K562 (cell line): ENCODE measurements at regions not wholly inside any gene's neighbourhood (a gene's known extent, or its start where the extent isn't known, plus 50 kb on each side); places are given as distances from the start of the nearest gene placed in this dataset.

ENCODE experiments used
- ARNT ChIP-seq, 2 experiments: fragments of 450-650 bp; IDR thresholded peaks; 2 replicates each; pipeline ENCODE4 v1.6.1; 2016; ENCODE audit warnings: mild to moderate bottlenecking in 1 of 2
- CAMTA2 ChIP-seq: fragments of 250-450 bp; sonication (Bioruptor Pico); conservative IDR thresholded peaks from 2 replicates; pipeline ENCODE4 v1.5.1; 2022
- CREM ChIP-seq: IDR thresholded peaks from 2 replicates; pipeline ENCODE4 v1.6.1; 2014; ENCODE audit warnings: antibody characterized with exemption, low read depth
- EGR1 ChIP-seq: fragments of 450-650 bp; conservative IDR thresholded peaks from 2 replicates; pipeline ENCODE4 v1.6.1; 2017; ENCODE audit warnings: mild to moderate bottlenecking
- HDAC6 ChIP-seq: IDR thresholded peaks from 2 replicates; pipeline ENCODE4 v1.6.1; 2012; ENCODE audit warnings: low read depth, mild to moderate bottlenecking, control low read depth, inconsistent platforms, low read length, moderate library complexity
- MECOM ChIP-seq: fragments of 250-450 bp; sonication (Bioruptor Pico); IDR thresholded peaks from 2 replicates; pipeline ENCODE4 v1.8.0; 2022; ENCODE audit warnings: inconsistent platforms
- MXI1 ChIP-seq: IDR thresholded peaks from 2 replicates; pipeline ENCODE4 v1.6.1; 2011; ENCODE audit warnings: low read depth, mild to moderate bottlenecking, improper control_type of control experiment, low read length
- PHB2 ChIP-seq: fragments of 450-650 bp; IDR thresholded peaks from 2 replicates; pipeline ENCODE4 v1.6.1; 2017; ENCODE audit warnings: low read depth
- RAD21 ChIP-seq, 2 experiments: fragments of 250-450 bp in 1 of 2; fragments of 450-650 bp in 1 of 2; sonication (Bioruptor Pico) in 1 of 2; formaldehyde crosslinking in 1 of 2; IDR thresholded peaks in 1 of 2; conservative IDR thresholded peaks in 1 of 2; 2 replicates each; pipeline versions ENCODE4 v1.4.0 to v1.8.0; 2020 to 2022; ENCODE audit warnings: mild to moderate bottlenecking in 2 of 2, moderate library complexity in 1 of 2
- SOX6 ChIP-seq: fragments of 450-650 bp; IDR thresholded peaks from 2 replicates; pipeline ENCODE4 v1.6.1; 2014; ENCODE audit warnings: mild to moderate bottlenecking
- ZNF324 ChIP-seq: fragments of 250-450 bp; sonication (Bioruptor Pico); IDR thresholded peaks from 2 replicates; pipeline ENCODE4 v1.4.0; 2020; ENCODE audit warnings: mild to moderate bottlenecking
- TF ChIP-seq, protein P1 (sequence below): fragments of 450-650 bp; IDR thresholded peaks from 2 replicates; pipeline ENCODE4 v1.6.1; 2016; ENCODE audit warnings: missing biosample characterization, missing genetic modification characterization
- TF ChIP-seq, protein P2 (sequence below), 2 experiments: fragments of 450-650 bp in 1 of 2; sonication (generic) in 1 of 2; formaldehyde crosslinking in 1 of 2; IDR thresholded peaks; 2 replicates each; pipeline versions ENCODE4 v1.7.1 to v1.9.0; 2016 to 2022; ENCODE audit warnings: inconsistent platforms in 1 of 2, mild to moderate bottlenecking in 1 of 2, missing genetic modification reagents in 1 of 2
- TF ChIP-seq, protein P3 (sequence below): fragments of 450-650 bp; IDR thresholded peaks from 2 replicates; pipeline ENCODE4 v1.6.1; 2016
- TF ChIP-seq, protein P4 (sequence below): fragments of 450-650 bp; formaldehyde crosslinking; IDR thresholded peaks from 2 replicates; pipeline ENCODE4 v1.4.0; 2020; ENCODE audit warnings: mild to moderate bottlenecking, moderate library complexity

DNA sequence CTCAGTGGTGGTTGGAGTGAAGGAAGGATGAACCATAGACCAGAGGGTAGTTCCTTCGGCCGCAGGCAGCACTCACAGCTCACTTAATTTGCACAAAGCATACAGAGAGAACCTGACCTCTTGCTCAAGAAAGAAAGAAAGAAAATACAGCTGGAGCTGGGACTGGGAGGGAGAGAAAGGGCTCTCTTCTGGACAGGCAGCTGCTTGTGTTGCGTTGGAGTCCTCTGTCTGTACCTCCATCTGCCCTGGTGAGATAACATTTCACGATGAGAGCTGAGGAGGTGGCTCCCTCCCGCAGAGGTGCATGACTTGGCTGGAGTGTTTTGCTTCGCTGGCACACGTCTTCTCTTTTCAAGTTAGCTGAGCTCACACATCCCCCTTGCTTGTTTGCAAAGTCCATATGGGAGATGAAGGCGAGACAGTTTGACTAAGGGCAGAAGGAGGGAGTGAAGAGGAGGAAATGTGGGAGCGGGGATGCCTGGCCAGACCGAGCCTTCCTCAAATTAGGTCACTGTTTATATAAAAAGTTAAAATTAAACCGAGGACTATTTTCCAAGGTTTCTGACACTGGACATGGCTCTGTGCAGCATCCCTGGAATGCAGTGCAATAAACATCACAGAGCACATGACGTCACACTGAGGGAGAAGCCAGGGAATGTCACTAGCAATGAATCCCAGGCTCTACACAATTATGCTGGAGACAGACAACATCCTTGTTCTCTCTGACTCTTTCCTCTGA, 359.4 kb downstream of the CD83 start (continued):
- TF ChIP-seq HDAC6 (no peak), CAMTA2 (CRISPR knock-in tag) (no peak), EGR1 (peak; percentile 85), CREM (peak; percentile 86), RAD21 (CRISPR knock-in tag; conservative IDR thresholded peaks at IDR 0.05 in 1 of 2, IDR thresholded peaks at IDR 0.05 in 1 of 2) (peak; percentile 44 to 49), PHB2 (peak; percentile 49; the same call in 1 of the 2 replicates), MECOM (CRISPR knock-in tag) (peak; percentile 34; the same call in 1 of the 2 replicates), MXI1 (no peak), SOX6 (peak; percentile 93), ARNT (IDR thresholded peaks at IDR 0.05) (peak in 1 of 2 experiments; percentile 93; a peak in 3 of 4 replicates), ZNF324 (CRISPR knock-in tag) (no peak)
- TF ChIP-seq, protein P1, sequence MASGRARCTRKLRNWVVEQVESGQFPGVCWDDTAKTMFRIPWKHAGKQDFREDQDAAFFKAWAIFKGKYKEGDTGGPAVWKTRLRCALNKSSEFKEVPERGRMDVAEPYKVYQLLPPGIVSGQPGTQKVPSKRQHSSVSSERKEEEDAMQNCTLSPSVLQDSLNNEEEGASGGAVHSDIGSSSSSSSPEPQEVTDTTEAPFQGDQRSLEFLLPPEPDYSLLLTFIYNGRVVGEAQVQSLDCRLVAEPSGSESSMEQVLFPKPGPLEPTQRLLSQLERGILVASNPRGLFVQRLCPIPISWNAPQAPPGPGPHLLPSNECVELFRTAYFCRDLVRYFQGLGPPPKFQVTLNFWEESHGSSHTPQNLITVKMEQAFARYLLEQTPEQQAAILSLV = 0 out of 2 replicates have a peak, but pooled peaks have one; percentile 15
- TF ChIP-seq, protein P2, sequence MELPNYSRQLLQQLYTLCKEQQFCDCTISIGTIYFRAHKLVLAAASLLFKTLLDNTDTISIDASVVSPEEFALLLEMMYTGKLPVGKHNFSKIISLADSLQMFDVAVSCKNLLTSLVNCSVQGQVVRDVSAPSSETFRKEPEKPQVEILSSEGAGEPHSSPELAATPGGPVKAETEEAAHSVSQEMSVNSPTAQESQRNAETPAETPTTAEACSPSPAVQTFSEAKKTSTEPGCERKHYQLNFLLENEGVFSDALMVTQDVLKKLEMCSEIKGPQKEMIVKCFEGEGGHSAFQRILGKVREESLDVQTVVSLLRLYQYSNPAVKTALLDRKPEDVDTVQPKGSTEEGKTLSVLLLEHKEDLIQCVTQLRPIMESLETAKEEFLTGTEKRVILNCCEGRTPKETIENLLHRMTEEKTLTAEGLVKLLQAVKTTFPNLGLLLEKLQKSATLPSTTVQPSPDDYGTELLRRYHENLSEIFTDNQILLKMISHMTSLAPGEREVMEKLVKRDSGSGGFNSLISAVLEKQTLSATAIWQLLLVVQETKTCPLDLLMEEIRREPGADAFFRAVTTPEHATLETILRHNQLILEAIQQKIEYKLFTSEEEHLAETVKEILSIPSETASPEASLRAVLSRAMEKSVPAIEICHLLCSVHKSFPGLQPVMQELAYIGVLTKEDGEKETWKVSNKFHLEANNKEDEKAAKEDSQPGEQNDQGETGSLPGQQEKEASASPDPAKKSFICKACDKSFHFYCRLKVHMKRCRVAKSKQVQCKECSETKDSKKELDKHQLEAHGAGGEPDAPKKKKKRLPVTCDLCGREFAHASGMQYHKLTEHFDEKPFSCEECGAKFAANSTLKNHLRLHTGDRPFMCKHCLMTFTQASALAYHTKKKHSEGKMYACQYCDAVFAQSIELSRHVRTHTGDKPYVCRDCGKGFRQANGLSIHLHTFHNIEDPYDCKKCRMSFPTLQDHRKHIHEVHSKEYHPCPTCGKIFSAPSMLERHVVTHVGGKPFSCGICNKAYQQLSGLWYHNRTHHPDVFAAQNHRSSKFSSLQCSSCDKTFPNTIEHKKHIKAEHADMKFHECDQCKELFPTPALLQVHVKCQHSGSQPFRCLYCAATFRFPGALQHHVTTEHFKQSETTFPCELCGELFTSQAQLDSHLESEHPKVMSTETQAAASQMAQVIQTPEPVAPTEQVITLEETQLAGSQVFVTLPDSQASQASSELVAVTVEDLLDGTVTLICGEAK (IDR thresholded peaks at IDR 0.05) = no peak
- TF ChIP-seq, protein P2 (CRISPR knock-in tag; IDR thresholded peaks at IDR 0.05) = no peak
- TF ChIP-seq, protein P3, sequence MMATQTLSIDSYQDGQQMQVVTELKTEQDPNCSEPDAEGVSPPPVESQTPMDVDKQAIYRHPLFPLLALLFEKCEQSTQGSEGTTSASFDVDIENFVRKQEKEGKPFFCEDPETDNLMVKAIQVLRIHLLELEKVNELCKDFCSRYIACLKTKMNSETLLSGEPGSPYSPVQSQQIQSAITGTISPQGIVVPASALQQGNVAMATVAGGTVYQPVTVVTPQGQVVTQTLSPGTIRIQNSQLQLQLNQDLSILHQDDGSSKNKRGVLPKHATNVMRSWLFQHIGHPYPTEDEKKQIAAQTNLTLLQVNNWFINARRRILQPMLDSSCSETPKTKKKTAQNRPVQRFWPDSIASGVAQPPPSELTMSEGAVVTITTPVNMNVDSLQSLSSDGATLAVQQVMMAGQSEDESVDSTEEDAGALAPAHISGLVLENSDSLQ = peak; percentile 59; the same call in 1 of the 2 replicates
- TF ChIP-seq, protein P4, sequence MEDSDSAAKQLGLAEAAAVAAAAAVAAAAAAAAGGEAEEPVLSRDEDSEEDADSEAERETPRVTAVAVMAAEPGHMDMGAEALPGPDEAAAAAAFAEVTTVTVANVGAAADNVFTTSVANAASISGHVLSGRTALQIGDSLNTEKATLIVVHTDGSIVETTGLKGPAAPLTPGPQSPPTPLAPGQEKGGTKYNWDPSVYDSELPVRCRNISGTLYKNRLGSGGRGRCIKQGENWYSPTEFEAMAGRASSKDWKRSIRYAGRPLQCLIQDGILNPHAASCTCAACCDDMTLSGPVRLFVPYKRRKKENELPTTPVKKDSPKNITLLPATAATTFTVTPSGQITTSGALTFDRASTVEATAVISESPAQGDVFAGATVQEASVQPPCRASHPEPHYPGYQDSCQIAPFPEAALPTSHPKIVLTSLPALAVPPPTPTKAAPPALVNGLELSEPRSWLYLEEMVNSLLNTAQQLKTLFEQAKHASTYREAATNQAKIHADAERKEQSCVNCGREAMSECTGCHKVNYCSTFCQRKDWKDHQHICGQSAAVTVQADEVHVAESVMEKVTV (CRISPR knock-in tag) = no peak
